H1 (cell line): ENCODE measurements at regions not wholly inside any gene's neighbourhood (a gene's known extent, or its start where the extent isn't known, plus 50 kb on each side); places are given as distances from the start of the nearest gene placed in this dataset.

Experiments
- CTCF ChIA-PET: fragments of 300-600 bp; sonication (Branson Sonifier 250); formaldehyde crosslinking; loops from one replicate; lab custom pipeline; 2021; ENCODE audit not compliant: partially characterized antibody; lab: Charles Lee
- POLR2A ChIA-PET: fragments of 300-600 bp; sonication (Branson Sonifier 250); formaldehyde crosslinking; loops from one replicate; lab custom pipeline; 2021; ENCODE audit warnings: inconsistent platforms; ENCODE audit not compliant: partially characterized antibody; lab: Charles Lee
- DNase-seq, 2 experiments: peaks; one replicate each; pipeline versions ENCODE4 v3.0.0 to v3.0.0-alpha.2; 2010 to 2022; ENCODE audit warnings: low spot score in 2 of 2, low read depth in 1 of 2, mixed read lengths in 1 of 2
- FAIRE-seq: peaks from 2 replicates; lab custom pipeline; 2011; peaks lifted over from hg19 to GRCh38; lab: Jason Lieb, UNC
- H2AFZ ChIP-seq: 2 replicates; pipeline ENCODE4 v1.8.1; 2012; ENCODE audit warnings: low read length, inconsistent platforms
- H2AK5ac ChIP-seq: 2 replicates; pipeline ENCODE4 v1.6.1; 2013; ENCODE audit warnings: low read depth, low read length
- H2BK120ac ChIP-seq: replicated peaks from 2 replicates; pipeline ENCODE3; 2013; ENCODE audit warnings: low read depth, low read length, inconsistent platforms
- H2BK12ac ChIP-seq: 2 replicates; pipeline ENCODE4 v1.6.1; 2013; ENCODE audit warnings: low read depth, low read length
- H2BK15ac ChIP-seq: 2 replicates; pipeline ENCODE4 v1.6.1; 2013; ENCODE audit warnings: low read length
- H2BK20ac ChIP-seq: 2 replicates; pipeline ENCODE4 v1.6.1; 2013; ENCODE audit warnings: low read length
- H2BK5ac ChIP-seq: 2 replicates; pipeline ENCODE4 v1.6.1; 2013; ENCODE audit warnings: low read depth, low read length
- H3K14ac ChIP-seq: 2 replicates; pipeline ENCODE4 v1.6.1; 2013; ENCODE audit warnings: inconsistent platforms; ENCODE audit not compliant: insufficient read length
- H3K18ac ChIP-seq: 2 replicates; pipeline ENCODE4 v1.6.1; 2013; ENCODE audit warnings: low read length; ENCODE audit errors: extremely low read depth
- H3K23ac ChIP-seq: 2 replicates; pipeline ENCODE4 v1.6.1; 2013; ENCODE audit warnings: inconsistent platforms; ENCODE audit not compliant: insufficient read length
- H3K23me2 ChIP-seq: 2 replicates; pipeline ENCODE4 v1.6.1; 2013; ENCODE audit warnings: low read depth, low read length
- H3K27ac ChIP-seq: 2 replicates; pipeline ENCODE4 v1.6.1; 2011; ENCODE audit warnings: low read depth, low read length, inconsistent platforms
- H3K27me3 ChIP-seq, 4 experiments: replicated peaks in 1 of 4; 1 replicate in 1 of 4; 2 replicates in 3 of 4; pipeline versions ENCODE4 v1.6.1 to v1.8.1; 2011 to 2013; ENCODE audit warnings: low read length in 3 of 4, mild to moderate bottlenecking in 3 of 4, inconsistent platforms in 2 of 4, mixed read lengths in 2 of 4, moderate library complexity in 1 of 4; ENCODE audit not compliant: control insufficient read depth in 3 of 4, insufficient read depth in 3 of 4; ENCODE audit errors: extremely low read depth in 1 of 4
- H3K36me3 ChIP-seq, 4 experiments: 2 replicates each; pipeline versions ENCODE4 v1.6.1 to v1.8.1; 2011 to 2013; ENCODE audit warnings: mild to moderate bottlenecking in 4 of 4, low read length in 3 of 4, moderate library complexity in 2 of 4, control low read depth in 1 of 4, inconsistent platforms in 1 of 4; ENCODE audit not compliant: insufficient read depth in 4 of 4, control insufficient read depth in 2 of 4
- H3K4ac ChIP-seq: replicated peaks from 2 replicates; pipeline ENCODE3; 2013; ENCODE audit warnings: low read length, low read depth, mixed read lengths, inconsistent platforms; ENCODE audit not compliant: insufficient read length
- H3K4me1 ChIP-seq, 4 experiments: replicated peaks in 1 of 4; 1 replicate in 1 of 4; 2 replicates in 3 of 4; pipeline versions ENCODE4 v1.6.1 to v1.8.1; 2011 to 2013; ENCODE audit warnings: low read length in 3 of 4, inconsistent platforms in 2 of 4, mixed read lengths in 1 of 4; ENCODE audit not compliant: insufficient read depth in 4 of 4, control insufficient read depth in 3 of 4
- H3K4me2 ChIP-seq, 2 experiments: 2 replicates each; pipeline versions ENCODE4 v1.6.1 to v1.8.1; 2011 to 2013; ENCODE audit warnings: low read depth in 2 of 2, low read length in 2 of 2, control low read depth in 1 of 2, inconsistent platforms in 1 of 2, mild to moderate bottlenecking in 1 of 2; ENCODE audit not compliant: insufficient read depth in 1 of 2
- H3K4me3 ChIP-seq, 4 experiments: fragments of 200-600, 300-600 bp in 1 of 4; sonication (generic), shearing (Covaris generic), sonication (Bioruptor Twin) in 1 of 4; 2 replicates each; pipeline versions ENCODE4 v1.5.1 to v1.8.1; 2011 to 2016; ENCODE audit warnings: low read length in 4 of 4, low read depth in 3 of 4, control low read depth in 2 of 4, inconsistent platforms in 2 of 4, mild to moderate bottlenecking in 2 of 4, mixed read lengths in 1 of 4, moderate library complexity in 1 of 4; ENCODE audit not compliant: insufficient read depth in 2 of 4; ENCODE audit errors: extremely low read depth in 1 of 4
- H3K56ac ChIP-seq: replicated peaks from 2 replicates; pipeline ENCODE3; 2013; ENCODE audit warnings: low read depth, mild to moderate bottlenecking, mixed read lengths, low read length, inconsistent platforms; ENCODE audit not compliant: insufficient read length
- H3K79me1 ChIP-seq: 2 replicates; pipeline ENCODE4 v1.6.1; 2013; ENCODE audit warnings: low read depth, low read length, control low read depth
- H3K79me2 ChIP-seq, 2 experiments: 2 replicates each; pipeline versions ENCODE4 v1.6.1 to v1.8.1; 2012 to 2013; ENCODE audit warnings: low read length in 2 of 2, mild to moderate bottlenecking in 2 of 2, inconsistent platforms in 1 of 2; ENCODE audit not compliant: insufficient read depth in 2 of 2, control insufficient read depth in 1 of 2
- H3K9ac ChIP-seq, 4 experiments: replicated peaks in 1 of 4; 1 replicate in 1 of 4; 2 replicates in 3 of 4; pipeline versions ENCODE4 v1.6.1 to v1.8.1; 2011 to 2013; ENCODE audit warnings: low read depth in 3 of 4, low read length in 3 of 4, control low read depth in 2 of 4, mild to moderate bottlenecking in 2 of 4, moderate library complexity in 2 of 4, inconsistent platforms in 1 of 4; ENCODE audit errors: extremely low read depth in 1 of 4
- H3K9me3 ChIP-seq, 2 experiments: 2 replicates each; pipeline versions ENCODE4 v1.6.1 to v1.8.1; 2012 to 2013; ENCODE audit warnings: mild to moderate bottlenecking in 2 of 2, moderate library complexity in 2 of 2, control low read depth in 1 of 2, inconsistent platforms in 1 of 2, low read depth in 1 of 2, low read length in 1 of 2, mixed read lengths in 1 of 2; ENCODE audit not compliant: insufficient read depth in 2 of 2
- H4K20me1 ChIP-seq, 2 experiments: replicated peaks in 1 of 2; 2 replicates each; pipeline versions ENCODE3 to v1.8.1; 2011 to 2013; ENCODE audit warnings: inconsistent platforms in 2 of 2, low read length in 2 of 2, mild to moderate bottlenecking in 1 of 2; ENCODE audit not compliant: insufficient read depth in 2 of 2, control insufficient read depth in 1 of 2
- H4K5ac ChIP-seq: 2 replicates; pipeline ENCODE4 v1.6.1; 2013; ENCODE audit warnings: low read length, low read depth, mixed read lengths, inconsistent platforms; ENCODE audit not compliant: insufficient read length
- H4K8ac ChIP-seq: 2 replicates; pipeline ENCODE4 v1.8.0; 2013; ENCODE audit warnings: mild to moderate bottlenecking, moderate library complexity, low read length, inconsistent platforms; ENCODE audit not compliant: insufficient read depth; ENCODE audit errors: extremely low read depth
- H4K91ac ChIP-seq: replicated peaks from 2 replicates; pipeline ENCODE3; 2013; ENCODE audit warnings: low read length, mixed read lengths, inconsistent platforms; ENCODE audit not compliant: insufficient read length
- BRCA1 ChIP-seq: IDR thresholded peaks from 2 replicates; pipeline ENCODE4 v1.6.1; 2012; ENCODE audit warnings: low read depth, low read length, improper control_type of control experiment
- CBX5 ChIP-seq: fragments of 300-800, 300-1000 bp; sonication (generic); IDR thresholded peaks from 2 replicates; pipeline ENCODE4 v1.7.1; 2016; ENCODE audit warnings: antibody characterized with exemption, low read length, low read depth
- CEBPB ChIP-seq: IDR thresholded peaks from 2 replicates; pipeline ENCODE4 v1.6.1; 2012; ENCODE audit warnings: low read depth, low read length
- EGR1 ChIP-seq: IDR thresholded peaks from 2 replicates; pipeline ENCODE4 v1.6.1; 2011; ENCODE audit warnings: low read depth, low read length, borderline replicate concordance
- NRF1 ChIP-seq: IDR thresholded peaks from 2 replicates; pipeline ENCODE4 v1.6.1; 2011; ENCODE audit warnings: mild to moderate bottlenecking, low read depth, low read length, improper control_type of control experiment
- POU5F1 ChIP-seq: IDR thresholded peaks from 2 replicates; pipeline ENCODE4 v1.6.1; 2011; ENCODE audit warnings: low read depth, mild to moderate bottlenecking, low read length, moderate library complexity
- RAD21 ChIP-seq, 2 experiments: IDR thresholded peaks in 1 of 2; conservative IDR thresholded peaks in 1 of 2; 2 replicates each; pipeline ENCODE4 v1.6.1; 2011; ENCODE audit warnings: low read depth in 2 of 2, low read length in 2 of 2, improper control_type of control experiment in 1 of 2, inconsistent platforms in 1 of 2, mild to moderate bottlenecking in 1 of 2, moderate library complexity in 1 of 2
- RFX5 ChIP-seq: IDR thresholded peaks from 2 replicates; pipeline ENCODE4 v1.6.1; 2011; ENCODE audit warnings: low read depth, low read length, improper control_type of control experiment, borderline replicate concordance
- RNF2 ChIP-seq: fragments of 200-900, 300-1000 bp; sonication (generic); IDR thresholded peaks from 2 replicates; pipeline ENCODE4 v1.7.1; 2016; ENCODE audit warnings: borderline replicate concordance, low read depth, mild to moderate bottlenecking, antibody characterized with exemption, low read length; ENCODE audit not compliant: poor library complexity, severe bottlenecking; ENCODE audit errors: missing control alignments
- SAP30 ChIP-seq: fragments of 300-600 bp; sonication (generic); IDR thresholded peaks from 2 replicates; pipeline ENCODE4 v1.7.1; 2012; ENCODE audit warnings: low read length, moderate library complexity, mild to moderate bottlenecking, inconsistent platforms; ENCODE audit not compliant: insufficient read depth, insufficient replicate concordance
- TAF1 ChIP-seq: IDR thresholded peaks from 2 replicates; pipeline ENCODE4 v1.6.1; 2011; ENCODE audit warnings: mild to moderate bottlenecking, low read depth, low read length
- TBP ChIP-seq: IDR thresholded peaks from 2 replicates; pipeline ENCODE4 v1.6.1; 2011; ENCODE audit warnings: low read depth, low read length, improper control_type of control experiment
- USF2 ChIP-seq: IDR thresholded peaks from 2 replicates; pipeline ENCODE4 v1.6.1; 2011; ENCODE audit warnings: low read length, improper control_type of control experiment
- WGBS, 2 experiments: shearing (Covaris generic) in 1 of 2; methylation state at CpG; one replicate each; pipeline versions ENCODE4 v1.1.6 to v1.1.7; 2013 to 2015; ENCODE audit warnings: low lambda C conversion rate in 2 of 2, mixed read lengths in 2 of 2, inconsistent platforms in 1 of 2, low coverage in 1 of 2, missing lambda C conversion rate in 1 of 2; ENCODE audit not compliant: insufficient replicate concordance in 2 of 2, insufficient coverage in 1 of 2, insufficient read length in 1 of 2; ENCODE audit errors: extremely low coverage in 1 of 2, missing lambda C conversion rate in 1 of 2; 5-methylcytosine and 5-hydroxymethylcytosine counted together

GRCh38 chr10:128729910-128730420 is 603.7 kb upstream of the MKI67 start:
- WGBS, 2 experiments: 98% methylated on average over 4 of the region's 4 CpGs; no CpG with 5 or more reads in 1 of the 2 experiments
- H3K4ac ChIP-seq: no peak overlapping the region
- H3K36me3 ChIP-seq: no peaks in the 10 kb centered on the region
- H3K27me3 ChIP-seq: no peaks in the 10 kb centered on the region
- H3K18ac ChIP-seq: no peak overlapping the region
- H3K4me1 ChIP-seq: peaks cover 0 to 5% (median 2%) of the 10 kb centered on the region in 4 experiments; a peak in 4 of 7 replicates
- H2BK120ac ChIP-seq: no peak overlapping the region
- no peak overlapping the region for H4K91ac ChIP-seq
- H3K9me3 ChIP-seq: no peaks in the 10 kb centered on the region
- H2AK5ac ChIP-seq: no peak overlapping the region
- H3K79me2 ChIP-seq: no peaks in the 10 kb centered on the region
- H2BK12ac ChIP-seq: no peak overlapping the region
- H2BK20ac ChIP-seq: no peak overlapping the region
- H2AFZ ChIP-seq: no peak overlapping the region
- no peak overlapping the region for H4K5ac ChIP-seq
- no peak overlapping the region for H3K9ac ChIP-seq
- H3K79me1 ChIP-seq: no peaks in the 10 kb centered on the region
- CTCF ChIA-PET: interaction anchor here (0.6 to 1.6 kb wide), 5 partner anchors 25 to 1318 kb away, joined by 3 to 4 read pairs (median 3); no protein-coding TSS in a partner anchor
- H3K14ac ChIP-seq: no peak overlapping the region
- H2BK5ac ChIP-seq: no peak overlapping the region
- H3K23me2 ChIP-seq: no peaks in the 10 kb centered on the region
- no peak overlapping the region for H2BK15ac ChIP-seq
- FAIRE-seq (no peak), DNase-seq (no peak)
- POLR2A ChIA-PET: no interaction called here
- no peak overlapping the region for H3K56ac ChIP-seq
- H4K8ac ChIP-seq: no peak overlapping the region
- H3K23ac ChIP-seq: no peak overlapping the region
- H4K20me1 ChIP-seq: no peaks in the 10 kb centered on the region
- H3K4me2 ChIP-seq: no peak overlapping the region
- no peak overlapping the region for H3K27ac ChIP-seq
- no peak overlapping the region for H3K4me3 ChIP-seq
- TF ChIP-seq RFX5 (no peak), SAP30 (no peak), EGR1 (no peak), NRF1 (no peak), TAF1 (no peak), RAD21 (IDR thresholded peaks at IDR 0.05 in 1 of 2, conservative IDR thresholded peaks at IDR 0.05 in 1 of 2; ENCODE audit: low read depth in 2 of 2, low read length in 2 of 2) (no peak), POU5F1 (no peak), BRCA1 (no peak), USF2 (no peak), CEBPB (no peak), RNF2 (no peak), TBP (no peak), CBX5 (no peak)
